NCI-H146 treated with DMSO at 0.1 percent for 48 hours (cell line): ENCODE measurements at regions not wholly inside any gene's neighbourhood (a gene's known extent, or its start where the extent isn't known, plus 50 kb on each side); places are given as distances from the start of the nearest gene placed in this dataset.

Experiments
- DNase-seq: peaks from one replicate; lab custom pipeline; 2025; ENCODE audit not compliant: unreplicated experiment; lab: John Stamatoyannopoulos, UW

DNA sequence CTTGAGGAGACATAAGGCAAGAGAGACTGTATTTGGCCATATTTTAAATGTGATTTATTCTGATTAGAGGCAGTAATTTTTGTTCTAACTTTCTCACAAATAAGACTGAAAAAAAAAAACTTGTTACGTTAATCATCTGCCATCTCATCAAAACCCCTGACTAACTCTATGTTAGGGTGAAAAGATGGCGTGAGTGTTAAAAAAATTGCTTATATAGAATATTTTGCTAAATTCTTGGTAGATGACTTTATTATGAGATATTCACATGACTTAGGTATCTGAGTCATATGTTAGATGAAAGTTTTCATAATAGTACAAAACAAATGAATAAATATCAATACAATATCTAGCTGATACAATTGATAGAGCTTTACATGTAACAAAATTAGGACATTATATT is 1508.7 kb upstream of the TMEFF2 start:
- no peak for DNase-seq

DNA sequence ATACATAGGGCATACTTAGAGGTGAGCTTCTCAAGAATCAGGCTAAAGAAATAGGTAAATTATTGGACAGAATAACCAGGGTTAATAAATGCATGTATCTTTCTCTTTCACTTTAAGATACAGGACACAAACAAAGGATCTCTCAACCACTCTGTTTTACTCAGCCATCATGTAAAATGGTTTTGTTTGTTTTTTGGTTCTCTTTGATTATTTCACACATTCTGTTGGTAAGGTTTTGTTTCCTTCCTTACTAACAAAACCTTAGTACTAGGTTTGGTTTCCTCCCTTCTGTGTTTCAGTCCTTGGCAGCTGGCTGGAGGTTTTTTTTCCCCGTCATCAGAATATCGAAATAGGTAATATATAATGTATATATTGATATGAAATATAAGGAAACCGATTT is 1506.8 kb upstream of the TMEFF2 start:
- DNase-seq = no peak

DNA sequence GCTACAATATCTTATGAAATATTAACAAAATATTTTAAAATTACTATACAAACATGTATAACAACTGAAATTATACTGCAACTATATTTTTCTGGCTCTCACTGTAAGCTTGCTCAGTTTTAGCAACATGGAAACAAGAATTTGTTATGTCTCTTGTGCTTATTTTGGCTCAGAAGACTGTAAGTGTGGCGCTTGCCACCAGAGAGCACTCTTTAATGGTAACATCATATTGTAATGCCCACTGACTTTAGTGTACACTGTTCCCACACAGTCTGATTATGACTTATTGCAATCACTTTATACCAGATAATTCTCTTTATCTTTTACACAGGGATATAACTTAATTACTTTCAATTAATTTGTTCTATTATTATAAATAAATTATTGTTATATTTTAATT is 1500.6 kb upstream of the TMEFF2 start:
- DNase-seq = peak; percentile 8

GRCh38 chr2:193693758-193694157 is 1499.0 kb upstream of the TMEFF2 start:
- DNase-seq = peak; percentile 87

DNA sequence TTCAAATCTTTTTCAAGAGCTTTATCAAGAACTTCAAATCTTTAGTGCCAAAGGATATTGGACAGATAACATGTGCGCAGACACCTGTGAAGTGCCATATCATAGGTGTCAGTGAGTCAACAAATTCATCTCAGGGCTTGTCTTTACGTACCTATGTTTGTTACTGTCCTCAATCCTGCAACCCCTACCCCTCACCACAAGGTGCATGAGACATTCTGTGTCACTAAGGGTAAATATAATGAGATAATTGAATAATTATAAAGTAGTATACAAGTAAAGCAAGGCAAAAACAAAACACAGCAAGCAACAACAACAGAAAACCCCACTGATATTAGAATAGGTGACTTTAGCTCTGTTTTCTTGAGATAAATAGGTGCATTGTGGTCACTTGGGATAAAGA is 1495.8 kb upstream of the TMEFF2 start:
- DNase-seq = no peak

DNA sequence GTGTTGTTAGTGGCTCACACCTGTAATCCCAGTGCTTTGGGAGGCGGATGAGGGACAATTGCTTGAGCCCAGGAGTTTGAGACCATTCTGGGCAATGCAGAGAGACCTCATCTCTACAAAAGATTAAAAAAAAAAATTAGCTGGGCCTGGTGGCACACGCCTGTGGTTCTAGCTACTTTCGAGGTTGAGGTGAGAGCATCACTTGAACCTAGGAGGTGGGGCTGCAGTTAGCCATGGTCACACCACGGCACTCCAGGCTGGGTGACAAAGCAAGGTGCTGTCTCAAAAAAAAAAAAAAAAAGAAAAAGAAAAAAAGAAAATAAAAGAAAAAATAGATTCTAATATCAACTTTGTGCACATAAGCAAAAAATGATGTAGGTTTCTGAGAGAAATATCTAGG is 1492.5 kb upstream of the TMEFF2 start:
- no peak for DNase-seq

- DNase-seq = no peak
Measured at GRCh38 chr2:193679847-193680246, 1485.1 kb upstream of the TMEFF2 start.

- no peak for DNase-seq
Measured at GRCh38 chr2:193670478-193670877, 1475.7 kb upstream of the TMEFF2 start.

GRCh38 chr2:193668557-193669323 is 1474.0 kb upstream of the TMEFF2 start:
- no peak for DNase-seq

DNA sequence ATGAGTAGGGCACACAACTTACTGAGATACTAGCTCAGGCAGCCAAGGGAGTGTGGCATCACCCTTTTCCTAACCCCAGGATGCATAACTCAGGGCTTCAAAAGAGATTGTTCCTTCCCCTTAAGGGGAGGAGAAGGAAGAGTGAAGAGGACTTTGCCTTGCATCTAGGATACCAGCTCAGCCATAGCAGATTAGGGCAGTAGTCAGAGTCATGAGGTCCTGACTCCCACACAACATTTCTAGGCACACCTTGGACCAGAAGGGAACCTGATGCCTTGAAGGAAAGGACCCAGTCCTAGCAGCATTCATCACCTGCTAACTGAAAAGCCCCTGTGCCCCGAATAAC is 1433.2 kb upstream of the TMEFF2 start:
- DNase-seq = no peak

DNA sequence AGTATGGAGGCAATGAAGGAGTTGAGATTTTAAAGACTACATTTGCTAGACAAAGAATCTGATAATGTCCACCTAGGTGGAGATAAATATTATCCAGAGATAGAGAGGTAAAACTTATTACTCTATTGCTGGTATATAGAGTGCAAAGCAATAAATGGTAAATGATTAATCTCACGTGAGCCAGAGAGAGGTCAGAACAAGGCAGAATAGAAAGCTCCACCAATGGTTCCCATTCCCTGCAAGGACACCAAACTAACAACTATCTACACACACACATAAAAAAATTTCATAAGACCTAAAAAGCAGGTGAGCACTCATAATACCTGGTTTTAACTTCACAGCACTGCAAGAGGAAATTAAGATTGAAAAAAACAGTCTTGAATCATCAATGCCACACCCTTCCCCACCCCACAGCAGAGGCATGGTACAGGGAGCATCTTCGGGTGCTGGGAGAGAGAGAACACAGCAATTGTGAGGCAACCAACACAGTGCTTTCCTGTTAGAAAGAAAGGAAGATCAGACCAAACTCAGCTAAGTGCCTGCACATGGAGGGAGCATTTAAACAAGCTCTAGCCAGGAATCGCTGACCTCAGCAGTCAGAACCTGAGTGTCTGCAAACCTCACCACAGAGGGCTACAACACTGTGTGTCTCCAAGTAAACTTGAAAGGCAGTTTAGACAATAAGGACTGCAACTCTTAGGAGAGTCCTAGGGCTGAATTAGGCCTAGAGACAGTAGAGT is 1432.6 kb upstream of the TMEFF2 start:
- no peak for DNase-seq

- no peak for DNase-seq
Measured at GRCh38 chr2:193608451-193608850, 1413.7 kb upstream of the TMEFF2 start.

GRCh38 chr2:193590831-193591230 is 1396.1 kb upstream of the TMEFF2 start:
- no peak for DNase-seq

DNA sequence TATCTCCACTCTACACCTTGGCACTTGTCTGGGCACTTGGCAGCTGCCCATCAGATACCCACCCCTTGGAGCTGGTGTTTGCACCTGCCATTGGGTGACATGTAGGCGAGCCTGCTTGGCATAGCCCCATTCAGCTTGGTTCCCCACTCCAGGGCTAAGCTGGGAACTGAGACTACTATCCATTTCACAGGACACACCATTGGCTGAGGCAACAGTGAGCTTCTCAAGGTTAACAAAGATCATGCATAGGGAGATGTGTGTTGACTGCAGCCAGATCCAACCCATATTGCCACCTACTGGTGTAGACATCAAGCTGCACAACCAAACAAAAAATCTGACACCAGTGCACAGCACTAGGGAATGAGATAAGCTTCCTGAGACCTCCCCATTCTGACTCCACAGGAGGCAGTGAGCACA is 1389.8 kb upstream of the TMEFF2 start:
- DNase-seq = peak; percentile 15

DNA sequence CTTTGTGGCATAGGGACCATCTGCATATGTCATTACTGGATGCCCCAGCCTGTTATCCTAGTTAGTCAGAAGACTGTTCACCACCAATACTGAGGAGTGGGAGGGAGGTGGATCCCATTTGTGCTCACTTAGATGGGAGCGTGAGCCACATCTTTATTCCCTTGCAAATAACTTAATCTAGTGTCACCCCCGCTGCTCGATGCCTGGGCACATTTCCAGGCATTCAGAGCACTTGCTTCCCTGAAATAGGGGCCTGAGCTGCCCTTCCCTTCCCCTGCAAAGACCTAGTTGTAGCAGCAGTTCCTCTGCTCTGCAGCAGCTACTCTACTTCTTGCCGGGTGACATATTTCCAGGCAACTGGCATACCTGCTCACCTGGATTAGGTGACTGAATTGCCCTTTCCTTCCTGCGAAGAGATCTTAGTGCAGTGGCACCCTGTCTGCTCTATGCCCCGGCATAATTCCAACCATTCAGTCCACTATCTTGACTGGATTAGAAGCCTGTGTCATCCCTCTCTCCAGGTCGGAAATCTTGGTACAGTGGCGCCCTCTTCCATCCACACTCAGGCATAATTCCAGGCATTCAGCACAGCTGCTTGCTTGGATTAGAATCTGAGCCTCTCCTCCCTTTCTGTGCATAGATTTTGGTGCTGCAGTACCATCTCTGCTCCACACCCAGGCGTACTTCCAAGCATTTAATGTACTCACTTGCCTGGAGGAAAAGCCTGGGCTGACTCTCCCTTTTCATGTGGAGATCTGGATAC is 1389.1 kb upstream of the TMEFF2 start:
- no peak for DNase-seq

GRCh38 chr2:193581807-193582206 is 1387.1 kb upstream of the TMEFF2 start:
- DNase-seq = peak; percentile 10

DNA sequence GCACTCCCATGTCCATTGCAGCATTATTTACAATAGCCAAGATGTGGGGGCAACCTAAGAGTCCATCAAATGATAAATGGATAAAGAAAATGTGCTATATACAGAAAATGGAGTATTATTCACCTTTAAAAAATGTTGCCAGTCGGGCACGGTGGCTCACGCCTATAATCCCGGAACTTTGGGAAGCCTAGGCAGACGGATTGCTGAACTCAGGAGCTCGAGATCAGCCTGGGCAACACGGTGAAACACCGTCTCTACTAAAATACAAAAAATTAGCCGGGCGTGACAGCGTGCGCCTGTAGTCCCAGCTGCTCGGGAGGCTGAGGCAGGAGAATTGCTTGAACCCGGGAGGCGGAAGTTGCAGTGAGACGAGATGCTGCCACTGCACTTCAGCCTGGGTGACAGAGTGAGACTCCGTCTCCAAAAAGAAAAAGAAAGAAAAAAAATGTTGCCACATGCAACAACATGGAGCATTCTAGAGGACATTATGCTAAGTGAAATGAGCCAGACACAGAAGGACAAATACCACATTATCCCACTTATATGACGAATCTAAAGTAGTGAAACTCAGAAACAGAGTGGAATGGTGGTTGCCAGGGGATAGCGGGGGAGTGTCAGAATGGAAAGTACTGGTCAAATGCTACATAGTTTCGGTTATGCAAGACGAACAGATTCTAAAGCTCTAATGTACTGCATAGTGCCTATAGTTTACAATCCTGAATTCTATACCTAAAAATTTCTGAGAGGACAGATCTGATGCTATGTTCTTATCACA is 1385.6 kb upstream of the TMEFF2 start:
- DNase-seq = no peak

DNA sequence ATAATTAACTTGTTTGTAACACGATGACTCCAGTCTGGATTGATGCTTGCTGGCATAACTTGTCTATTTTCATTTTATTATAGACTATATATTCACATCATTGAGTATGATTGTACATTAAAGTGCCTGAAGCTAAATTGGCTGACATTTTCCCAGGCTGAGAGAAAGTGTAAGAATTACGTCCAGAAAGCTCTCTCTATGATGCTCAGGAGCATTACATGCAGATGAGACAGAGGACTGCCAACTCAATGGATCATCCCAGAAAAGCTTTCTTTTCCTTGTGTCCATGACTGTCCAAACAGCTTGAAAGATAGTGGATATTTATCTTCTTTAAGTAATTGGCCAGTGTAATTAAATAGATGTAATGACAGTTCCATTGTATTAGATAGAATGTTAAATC is 1372.2 kb upstream of the TMEFF2 start:
- peak; percentile 15 for DNase-seq

GRCh38 chr2:193566276-193566675 is 1371.5 kb upstream of the TMEFF2 start:
- DNase-seq = no peak

DNA sequence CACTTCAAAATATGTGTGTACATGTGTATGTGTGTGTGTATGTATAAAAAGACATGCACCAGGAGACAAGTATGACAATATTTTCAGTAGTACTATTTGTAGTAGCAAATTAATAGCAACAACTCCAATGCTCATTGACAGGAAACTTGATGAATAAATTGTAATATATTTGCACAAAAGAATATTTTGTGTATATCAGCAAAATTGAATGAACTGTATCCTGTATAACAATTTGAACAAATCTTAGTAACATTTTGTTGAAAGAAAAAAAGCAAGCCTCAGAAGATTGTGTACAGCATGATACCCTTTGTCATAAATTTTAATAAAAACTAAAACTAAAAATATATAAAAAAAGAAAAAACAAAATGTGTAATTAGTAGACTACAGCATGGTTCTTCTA is 1367.3 kb upstream of the TMEFF2 start:
- no peak for DNase-seq

GRCh38 chr2:193561054-193561453 is 1366.3 kb upstream of the TMEFF2 start:
- DNase-seq = no peak
